ENCODE measurements at regions not wholly inside any gene's neighbourhood (a gene's known extent, or its start where the extent isn't known, plus 50 kb on each side); places are given as distances from the start of the nearest gene placed in this dataset.
"Not testable (repeated sequence)": the region's sequence is repeated elsewhere in the genome, so short reads cannot be mapped to it uniquely, and the experiment has no call there.

GRCh38 chr7:45278763-45279398, 121.3 kb downstream of the RAMP3 start:
- no peak for TF ChIP-seq CTCF (optimal IDR thresholded peaks at IDR 0.05 in 1 of 3, IDR thresholded peaks at IDR 0.05 in 1 of 3, conservative IDR thresholded peaks at IDR 0.05 in 1 of 3; ENCODE audit: extremely low read depth in 1 of 3, insufficient read depth in 2 of 3, low read length in 3 of 3)
- no peak for TF ChIP-seq EZH2 (IDR thresholded peaks at IDR 0.05; ENCODE audit: low read length)
- Histone ChIP-seq H3K9ac (ENCODE audit: control insufficient read depth, extremely low read depth, insufficient read depth, low read length) (no peak overlapping the region), H3K36me3 (ENCODE audit: control insufficient read depth in 2 of 2, extremely low read depth in 1 of 2, insufficient read depth in 2 of 2, low read length in 2 of 2) (no peaks in the 10 kb centered on the region), H3K9me3 (ENCODE audit: control insufficient read depth, low read depth, low read length) (no peaks in the 10 kb centered on the region), H2AFZ (ENCODE audit: control insufficient read depth, low read length) (no peak overlapping the region), H3K79me2 (ENCODE audit: control insufficient read depth, insufficient read depth, low read length) (no peaks in the 10 kb centered on the region), H3K4me3 (ENCODE audit: control insufficient read depth in 2 of 3, extremely low read depth in 1 of 3, insufficient read depth in 2 of 3, low read depth in 1 of 3, low read length in 3 of 3) (no peak overlapping the region), H3K4me1 (ENCODE audit: control insufficient read depth, extremely low read depth, insufficient read depth, low read length) (no peaks in the 10 kb centered on the region), H3K4me2 (ENCODE audit: control insufficient read depth, extremely low read depth, insufficient read depth, low read depth, low read length) (no peak overlapping the region), H3K9me1 (ENCODE audit: control insufficient read depth, extremely low read depth, insufficient read depth, low read length) (no peaks in the 10 kb centered on the region), H4K20me1 (ENCODE audit: control insufficient read depth, extremely low read depth, insufficient read depth, low read length) (no peaks in the 10 kb centered on the region), H3K27me3 (ENCODE audit: control insufficient read depth, extremely low read depth, insufficient read depth, low read length) (peaks cover 15% of the 10 kb centered on the region), H3K27ac (ENCODE audit: control insufficient read depth, insufficient read depth, low read length) (no peak overlapping the region)
- DNase-seq (ENCODE audit: low read depth, low spot score) (no peak), FAIRE-seq (no peak)
- dilution Hi-C loops (cut with MboI; ENCODE audit: extremely low pct_ligation_motif_present, low sequenced_read_pairs) = no loop called here

- H3K79me2 ChIP-seq (ENCODE audit: control insufficient read depth, insufficient read depth, low read length); H3K4me3 ChIP-seq (ENCODE audit: control insufficient read depth in 2 of 3, extremely low read depth in 1 of 3, insufficient read depth in 2 of 3, low read depth in 1 of 3, low read length in 3 of 3); H3K4me1 ChIP-seq (ENCODE audit: control insufficient read depth, extremely low read depth, insufficient read depth, low read length); H4K20me1 ChIP-seq (ENCODE audit: control insufficient read depth, extremely low read depth, insufficient read depth, low read length); H3K27ac ChIP-seq (ENCODE audit: control insufficient read depth, insufficient read depth, low read length); H3K9me1 ChIP-seq (ENCODE audit: control insufficient read depth, extremely low read depth, insufficient read depth, low read length); H3K9me3 ChIP-seq (ENCODE audit: control insufficient read depth, low read depth, low read length); H2AFZ ChIP-seq (ENCODE audit: control insufficient read depth, low read length); H3K9ac ChIP-seq (ENCODE audit: control insufficient read depth, extremely low read depth, insufficient read depth, low read length); dilution Hi-C loops (cut with MboI; ENCODE audit: extremely low pct_ligation_motif_present, low sequenced_read_pairs); FAIRE-seq; H3K4me2 ChIP-seq (ENCODE audit: control insufficient read depth, extremely low read depth, insufficient read depth, low read depth, low read length); H3K36me3 ChIP-seq (ENCODE audit: control insufficient read depth in 2 of 2, extremely low read depth in 1 of 2, insufficient read depth in 2 of 2, low read length in 2 of 2); H3K27me3 ChIP-seq (ENCODE audit: control insufficient read depth, extremely low read depth, insufficient read depth, low read length); DNase-seq (ENCODE audit: low read depth, low spot score): not testable (repeated sequence)
Observed at GRCh38 chr7:45289611-45290010, 132.0 kb downstream of the RAMP3 start.

GRCh38 chr7:45290880-45291279, 133.3 kb downstream of the RAMP3 start:
- DNase-seq (ENCODE audit: low read depth, low spot score) (no peak), FAIRE-seq (no peak)
- no peaks in the 10 kb centered on the region for H3K27me3 ChIP-seq (ENCODE audit: control insufficient read depth, extremely low read depth, insufficient read depth, low read length)
- no peak for TF ChIP-seq EZH2 (IDR thresholded peaks at IDR 0.05; ENCODE audit: low read length)
- TF ChIP-seq CTCF (optimal IDR thresholded peaks at IDR 0.05 in 1 of 3, IDR thresholded peaks at IDR 0.05 in 1 of 3, conservative IDR thresholded peaks at IDR 0.05 in 1 of 3; ENCODE audit: extremely low read depth in 1 of 3, insufficient read depth in 2 of 3, low read length in 3 of 3) = no peak
- H4K20me1 ChIP-seq (ENCODE audit: control insufficient read depth, extremely low read depth, insufficient read depth, low read length) = no peaks in the 10 kb centered on the region
- no peaks in the 10 kb centered on the region for H3K9me1 ChIP-seq (ENCODE audit: control insufficient read depth, extremely low read depth, insufficient read depth, low read length)
- no peak overlapping the region for H3K4me2 ChIP-seq (ENCODE audit: control insufficient read depth, extremely low read depth, insufficient read depth, low read depth, low read length)
- no peaks in the 10 kb centered on the region for H3K36me3 ChIP-seq (ENCODE audit: control insufficient read depth in 2 of 2, extremely low read depth in 1 of 2, insufficient read depth in 2 of 2, low read length in 2 of 2)
- H2AFZ ChIP-seq (ENCODE audit: control insufficient read depth, low read length) = no peak overlapping the region
- no peak overlapping the region for H3K4me3 ChIP-seq (ENCODE audit: control insufficient read depth in 2 of 3, extremely low read depth in 1 of 3, insufficient read depth in 2 of 3, low read depth in 1 of 3, low read length in 3 of 3)
- H3K9ac ChIP-seq (ENCODE audit: control insufficient read depth, extremely low read depth, insufficient read depth, low read length) = no peak overlapping the region
- no peaks in the 10 kb centered on the region for H3K9me3 ChIP-seq (ENCODE audit: control insufficient read depth, low read depth, low read length)
- no peaks in the 10 kb centered on the region for H3K4me1 ChIP-seq (ENCODE audit: control insufficient read depth, extremely low read depth, insufficient read depth, low read length)
- no peak overlapping the region for H3K27ac ChIP-seq (ENCODE audit: control insufficient read depth, insufficient read depth, low read length)
- dilution Hi-C loops (cut with MboI; ENCODE audit: extremely low pct_ligation_motif_present, low sequenced_read_pairs) = no loop called here
- H3K79me2 ChIP-seq (ENCODE audit: control insufficient read depth, insufficient read depth, low read length) = no peaks in the 10 kb centered on the region

All from keratinocyte (primary cell).